ACHN (cell line): ENCODE measurements at regions not wholly inside any gene's neighbourhood (a gene's known extent, or its start where the extent isn't known, plus 50 kb on each side); places are given as distances from the start of the nearest gene placed in this dataset.
"Not testable (repeated sequence)": the region's sequence is repeated elsewhere in the genome, so short reads cannot be mapped to it uniquely, and the experiment has no call there.

Source experiments
- DNase-seq: peaks from one replicate; pipeline ENCODE4 v3.0.0-alpha.2; 2015
- in situ Hi-C: cut with HindIII; loops from 2 replicates; pipeline ENCODE4 v1.10.0; 2017; ENCODE audit warnings: low sequenced_read_pairs, low pct_ligation_motif_present, low pct_unique_long_range_greater_than_20kb

- in situ Hi-C loops, DNase-seq: not testable (repeated sequence)
These were observed 52.3 kb upstream of the MAN1A2 start for GRCh38 chr1:117314951-117315350.

DNA sequence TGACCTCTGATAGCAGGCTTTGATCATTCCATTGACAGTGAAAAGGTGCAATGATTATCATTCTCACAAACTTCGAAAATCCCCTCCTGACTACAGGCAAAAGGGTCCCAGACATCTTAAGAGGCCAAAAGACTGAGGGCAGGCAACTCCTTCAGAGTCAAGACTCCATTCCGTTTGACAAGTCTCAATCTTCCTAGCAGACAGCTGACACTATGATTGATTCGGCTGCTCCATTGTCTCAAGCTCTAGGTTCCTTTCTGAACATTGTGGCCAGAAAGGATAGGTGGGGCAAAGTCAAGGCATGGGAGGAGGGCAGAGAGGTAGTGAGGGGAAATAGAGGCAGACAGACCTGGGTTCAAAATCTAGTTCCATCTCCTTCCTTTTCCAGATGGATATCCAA is 53.7 kb upstream of the MAN1A2 start:
- in situ Hi-C loops = no loop called here
- no peak for DNase-seq

DNA sequence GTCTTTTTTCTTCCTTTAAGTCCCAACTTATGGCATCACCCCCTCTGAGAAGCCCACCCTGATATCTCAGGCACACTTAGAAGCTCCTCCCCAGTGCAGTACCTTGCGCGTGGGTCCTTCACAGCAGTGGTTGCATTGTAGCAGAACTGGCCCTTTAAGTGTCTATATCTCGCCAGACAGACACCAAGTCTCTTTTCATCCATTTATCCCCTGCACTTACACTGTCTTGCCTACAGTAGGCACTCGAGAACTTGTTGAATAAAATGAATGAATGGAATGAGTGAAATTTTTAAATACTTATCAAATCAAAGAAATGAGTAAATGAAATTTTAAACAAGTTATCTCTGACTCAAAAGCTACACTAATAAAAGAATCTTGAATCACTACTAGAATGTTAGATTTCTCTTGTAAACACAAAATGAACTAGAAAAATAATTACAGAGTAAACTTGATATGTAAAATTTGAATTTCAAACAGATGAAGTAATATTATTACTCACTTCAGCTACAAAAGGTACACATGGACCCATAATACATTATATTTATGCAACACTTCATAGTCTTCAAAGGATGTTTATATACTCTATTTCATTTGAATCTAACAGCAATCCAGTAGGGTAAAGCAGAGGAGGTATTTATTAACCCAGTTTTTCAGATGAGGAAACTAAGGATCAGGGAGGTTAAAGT is 54.7 kb upstream of the MAN1A2 start:
- in situ Hi-C loops = no loop called here
- peak; percentile 47 for DNase-seq

- in situ Hi-C loops = no loop called here
- no peak for DNase-seq
These were observed 58.8 kb upstream of the MAN1A2 start for GRCh38 chr1:117308311-117308916.

DNA sequence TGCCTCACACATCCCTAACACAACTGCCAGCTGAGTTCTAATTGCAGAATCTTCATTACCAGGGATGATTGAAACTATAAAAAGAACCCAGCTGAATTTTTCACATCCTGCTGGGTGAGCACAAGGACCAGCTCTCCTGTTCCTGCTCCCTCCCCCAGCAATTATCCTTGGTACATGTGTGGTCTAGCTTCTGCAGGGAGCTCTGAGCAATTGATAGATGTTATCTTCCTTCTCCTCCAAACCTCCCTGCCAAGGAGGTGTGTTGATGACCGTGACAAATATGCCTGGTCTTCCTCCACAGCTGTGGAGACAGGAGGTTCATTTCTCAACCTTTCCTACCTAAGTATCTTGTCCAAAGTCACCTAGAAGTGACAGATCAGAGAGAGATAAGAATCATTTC is 65.3 kb upstream of the MAN1A2 start:
- in situ Hi-C loops = no loop called here

DNA sequence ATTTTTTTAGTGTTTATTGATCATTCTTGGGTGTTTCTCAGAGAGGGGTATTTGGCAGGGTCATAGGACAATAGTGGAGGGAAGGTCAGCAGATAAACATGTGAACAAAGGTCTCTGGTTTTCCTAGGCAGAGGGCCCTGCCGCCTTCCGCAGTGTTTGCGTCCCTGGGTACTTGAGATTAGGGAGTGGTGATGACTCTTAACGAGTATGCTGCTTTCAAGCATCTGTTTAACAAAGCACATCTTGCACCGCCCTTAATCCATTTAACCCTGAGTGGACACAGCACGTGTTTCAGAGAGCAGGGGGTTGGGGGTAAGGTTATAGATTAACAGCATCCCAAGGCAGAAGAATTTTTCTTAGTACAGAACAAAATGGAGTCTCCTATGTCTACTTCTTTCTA is 67.1 kb upstream of the MAN1A2 start:
- in situ Hi-C loops, DNase-seq: not testable (repeated sequence)

More for the DNA sequence above, 65.3 kb upstream of the MAN1A2 start:
- no peak for DNase-seq

GRCh38 chr1:117295001-117295400 is 72.2 kb upstream of the MAN1A2 start:
- in situ Hi-C loops = no loop called here

GRCh38 chr1:117290890-117291289 is 76.4 kb upstream of the MAN1A2 start:
- in situ Hi-C loops = no loop called here
- no peak for DNase-seq

More at GRCh38 chr1:117295001-117295400, 72.2 kb upstream of the MAN1A2 start:
- no peak for DNase-seq

DNA sequence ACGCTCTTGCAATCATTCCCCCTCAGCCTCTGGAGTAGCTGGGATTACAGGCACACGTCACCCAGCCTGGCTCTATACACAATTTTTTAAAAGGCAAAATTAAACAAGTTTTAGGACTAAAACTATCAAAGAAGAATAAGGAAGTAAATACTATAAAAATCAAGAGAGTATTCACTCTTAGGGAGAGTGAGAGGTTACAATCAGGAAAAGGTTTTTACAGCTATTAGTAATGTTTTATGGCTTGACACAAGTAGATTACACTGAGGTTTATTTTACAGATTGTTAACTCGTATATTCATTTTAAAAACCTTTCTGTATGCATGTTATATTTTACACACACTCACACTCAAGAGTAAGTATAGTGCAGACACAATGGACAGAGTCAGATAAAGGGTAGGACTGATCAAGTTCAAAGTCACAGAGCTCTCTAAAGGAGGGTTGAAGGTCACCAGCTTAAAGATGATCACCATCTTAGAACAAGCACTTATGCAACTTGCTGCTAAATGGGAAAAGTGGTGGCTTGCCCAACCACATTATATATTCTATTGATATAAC is 77.9 kb upstream of the MAN1A2 start:
- DNase-seq = no peak
- in situ Hi-C loops = no loop called here

GRCh38 chr1:117286562-117286961 is 75.8 kb upstream of the VTCN1 start:
- no peak for DNase-seq
- in situ Hi-C loops = no loop called here

DNA sequence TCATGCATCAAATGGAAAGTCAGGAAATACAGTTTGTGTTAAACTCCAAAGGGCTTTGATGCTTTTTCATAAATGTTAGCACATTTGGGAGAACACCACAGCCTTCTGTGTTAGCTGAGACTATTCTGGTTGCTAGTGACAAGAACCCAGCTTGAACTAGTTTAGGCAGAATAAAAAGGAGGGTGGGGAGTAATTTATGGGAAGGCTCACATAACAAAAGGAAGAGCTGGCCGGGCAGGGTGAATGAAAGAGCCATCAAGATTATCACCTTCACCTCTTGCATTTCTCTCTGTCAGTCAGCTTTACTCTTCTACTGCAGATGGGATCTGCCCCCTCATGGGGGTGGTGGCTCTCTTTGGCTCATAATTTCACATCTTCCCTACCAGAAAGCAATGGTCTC is 75.4 kb upstream of the VTCN1 start:
- no peak for DNase-seq
- in situ Hi-C loops = no loop called here

GRCh38 chr1:117284399-117285215 is 73.9 kb upstream of the VTCN1 start:
- in situ Hi-C loops = no loop called here
- peak; percentile 61 for DNase-seq

DNA sequence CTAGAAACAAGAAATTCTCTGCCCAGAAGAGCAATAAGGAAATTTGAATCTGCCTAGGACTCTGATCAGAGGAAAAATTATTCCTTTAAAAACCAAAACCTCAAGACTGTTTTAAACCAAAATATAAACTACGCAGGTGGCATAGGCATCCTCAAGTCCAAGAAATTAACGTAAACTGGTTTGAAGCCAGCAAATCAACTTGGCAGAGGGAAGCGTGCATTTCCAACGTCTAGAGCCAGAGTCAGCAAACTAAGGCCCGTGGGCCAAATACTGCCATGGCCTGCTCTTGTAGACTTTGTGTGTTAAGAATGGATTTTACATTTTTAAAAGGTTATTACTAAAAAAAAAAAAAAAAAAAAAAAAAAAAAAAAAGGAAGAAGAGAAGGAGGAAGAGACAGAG is 67.8 kb upstream of the VTCN1 start:
- no peak for DNase-seq
- in situ Hi-C loops = no loop called here

DNA sequence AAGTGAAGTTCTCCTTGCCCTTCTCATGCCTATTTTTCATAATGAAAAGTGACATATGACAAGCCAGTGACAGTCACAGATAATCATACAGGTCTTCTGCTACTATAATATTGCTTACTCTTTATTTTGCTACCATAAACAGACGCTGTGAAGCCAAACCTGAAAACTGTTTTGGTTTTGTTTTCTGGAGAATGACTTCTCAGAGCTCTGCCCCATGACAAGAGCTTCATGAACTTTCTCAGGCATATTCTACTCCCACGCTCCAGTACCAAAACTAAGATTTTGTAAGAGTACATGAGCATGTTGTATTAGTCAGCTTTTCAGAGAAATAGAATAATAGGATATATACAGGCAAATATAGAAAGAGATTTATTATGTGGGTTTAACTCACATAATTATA is 64.3 kb upstream of the VTCN1 start:
- no peak for DNase-seq
- in situ Hi-C loops = no loop called here

DNA sequence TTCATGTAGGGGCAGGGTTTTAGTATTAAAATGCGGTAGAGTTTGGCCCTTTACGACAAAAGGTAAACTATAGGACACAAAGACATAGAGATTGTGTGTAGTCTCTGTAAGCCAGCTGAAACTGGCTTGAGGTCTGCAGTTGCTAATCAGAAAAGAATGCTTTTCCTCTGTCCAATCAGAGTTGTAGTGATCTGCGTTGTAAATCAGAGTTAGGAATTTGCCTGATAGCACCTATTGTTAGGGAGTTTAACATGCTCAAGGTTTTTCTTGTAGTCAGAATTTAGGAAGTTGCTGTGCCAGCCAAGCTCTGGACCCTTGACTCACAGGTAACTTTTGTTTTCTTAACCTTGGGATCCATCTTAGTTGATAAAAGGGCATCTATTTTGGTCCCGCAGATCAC is 61.2 kb upstream of the VTCN1 start:
- no peak for DNase-seq
- in situ Hi-C loops = no loop called here

DNA sequence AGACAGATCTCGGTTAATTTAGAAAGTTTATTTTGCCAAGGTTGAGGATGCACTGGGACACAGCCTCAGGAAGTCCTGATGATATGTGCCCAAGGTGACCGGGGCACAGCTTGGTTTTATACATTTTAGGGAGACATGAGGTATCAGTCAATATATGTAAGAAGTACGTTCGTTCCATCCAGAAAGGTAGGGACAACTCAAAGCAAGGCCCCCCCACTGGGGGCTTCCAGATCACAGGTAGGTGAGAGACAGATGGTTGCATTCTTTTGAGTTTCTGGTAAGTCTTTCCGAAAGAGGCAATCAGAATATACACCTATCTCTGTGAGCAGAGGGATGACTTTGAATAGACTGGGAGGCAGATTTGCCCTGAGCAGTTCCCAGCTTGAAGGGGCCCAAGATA is 60.4 kb upstream of the VTCN1 start:
- DNase-seq = no peak
- in situ Hi-C loops = no loop called here

DNA sequence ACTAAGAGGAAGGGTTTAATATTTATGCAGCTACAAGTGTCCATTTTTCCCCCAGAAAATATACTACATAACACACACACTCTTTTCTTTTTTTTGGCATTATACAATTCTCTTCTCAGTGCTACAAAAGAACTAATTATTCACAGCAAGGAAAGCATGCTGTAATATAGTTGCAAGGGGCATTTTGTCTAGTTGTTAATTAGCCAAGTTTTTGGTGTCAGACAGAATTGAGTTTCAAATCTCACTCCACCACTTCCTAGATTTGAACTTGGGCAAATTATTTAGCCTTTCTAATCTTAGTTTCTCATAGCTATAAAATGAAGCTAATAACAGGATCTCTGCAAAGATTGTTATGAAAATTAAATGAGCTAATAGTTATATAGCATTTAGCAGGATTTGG is 60.0 kb upstream of the VTCN1 start:
- no peak for DNase-seq
- in situ Hi-C loops = no loop called here

DNA sequence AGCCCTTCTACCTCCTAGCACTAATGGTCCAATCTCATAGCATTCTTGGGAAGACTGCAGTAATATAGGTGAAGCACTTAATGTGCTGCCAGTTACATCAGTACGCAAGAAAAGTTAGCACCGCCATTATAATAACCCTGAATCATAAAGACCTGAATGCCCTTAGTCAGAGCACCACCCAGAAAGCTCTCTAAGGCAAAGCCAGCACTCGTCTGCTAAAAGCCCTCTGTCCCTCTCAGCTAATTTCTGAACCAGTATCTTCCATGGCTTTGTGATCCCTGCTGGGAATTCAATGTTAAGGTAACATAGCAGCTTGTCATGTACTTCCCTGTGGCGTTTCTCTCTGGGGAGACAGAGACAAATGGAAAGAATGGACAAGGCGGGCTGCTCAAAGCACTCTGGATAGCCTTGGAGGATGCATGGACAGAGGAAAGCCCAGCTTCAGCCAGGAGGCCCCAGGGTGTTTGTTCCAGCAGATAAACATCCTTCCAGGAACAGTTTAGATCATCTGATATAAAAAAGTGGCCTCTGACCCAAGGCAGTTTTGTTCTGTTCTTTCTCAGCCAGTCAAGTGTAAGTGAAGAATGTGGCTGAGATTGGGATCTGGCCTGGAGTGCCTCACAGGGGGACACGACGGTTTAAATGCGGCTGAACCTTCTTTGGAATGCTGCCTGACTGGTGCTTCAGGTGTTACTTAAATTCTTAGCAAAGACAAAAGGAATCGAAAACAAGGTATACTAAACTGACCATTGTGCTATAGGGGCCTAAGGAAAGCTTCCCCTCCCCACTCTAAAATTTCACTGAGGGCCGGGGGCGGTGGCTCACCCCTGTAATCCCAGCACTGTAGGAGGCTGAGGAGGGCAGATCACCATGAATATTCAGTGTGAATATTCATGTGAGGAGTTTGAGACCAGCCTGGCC is 58.1 kb upstream of the VTCN1 start:
- in situ Hi-C loops = no loop called here
- DNase-seq = no peak
